ENCODE measurements at regions not wholly inside any gene's neighbourhood (a gene's known extent, or its start where the extent isn't known, plus 50 kb on each side); places are given as distances from the start of the nearest gene placed in this dataset.

GRCh38 chr1:94355485-94355980, 62.7 kb upstream of the ABCD3 start:
- TF ChIP-seq CTCF (IDR thresholded peaks at IDR 0.05) (no peak), POLR2A (IDR thresholded peaks at IDR 0.05) (no peak), POLR2AphosphoS5 (IDR thresholded peaks at IDR 0.05) (no peak), EP300 (IDR thresholded peaks at IDR 0.05) (no peak)

Data from upper lobe of left lung (tissue), 4 donors.